Osteocyte (in vitro differentiated cells): ENCODE measurements at regions not wholly inside any gene's neighbourhood (a gene's known extent, or its start where the extent isn't known, plus 50 kb on each side); places are given as distances from the start of the nearest gene placed in this dataset.
A peak's percentile ranks its signal among the peaks of the same experiment; 100 is the strongest.

Experiments
- DNase-seq: peaks from one replicate; pipeline ENCODE4 v3.0.0; 2021; ENCODE audit warnings: mixed read lengths; ENCODE audit not compliant: unreplicated experiment; ENCODE audit errors: extremely low spot score
- H3K27ac Mint-ChIP-seq: one replicate; pipeline ENCODE4 v1.8.0; 2021; ENCODE audit warnings: mild to moderate bottlenecking, mixed read lengths; ENCODE audit not compliant: unreplicated experiment
- H3K27me3 Mint-ChIP-seq: one replicate; pipeline ENCODE4 v1.8.0; 2021; ENCODE audit warnings: mixed read lengths; ENCODE audit not compliant: unreplicated experiment
- H3K36me3 Mint-ChIP-seq: one replicate; pipeline ENCODE4 v1.8.0; 2021; ENCODE audit warnings: mixed read lengths; ENCODE audit not compliant: unreplicated experiment
- H3K4me1 Mint-ChIP-seq: one replicate; pipeline ENCODE4 v1.8.0; 2021; ENCODE audit warnings: mixed read lengths; ENCODE audit not compliant: unreplicated experiment
- H3K4me3 Mint-ChIP-seq: one replicate; pipeline ENCODE4 v1.8.0; 2021; ENCODE audit warnings: mild to moderate bottlenecking, moderate library complexity, mixed read lengths; ENCODE audit not compliant: unreplicated experiment
- H3K9me3 Mint-ChIP-seq: one replicate; pipeline ENCODE4 v1.8.0; 2021; ENCODE audit warnings: mixed read lengths; ENCODE audit not compliant: unreplicated experiment
- CTCF ChIP-seq: fragments of 200-600 bp; sonication (generic); IDR thresholded peaks from 2 replicates; pipeline ENCODE4 v1.5.0; 2021; ENCODE audit warnings: antibody characterized with exemption, mild to moderate bottlenecking, moderate library complexity

DNA sequence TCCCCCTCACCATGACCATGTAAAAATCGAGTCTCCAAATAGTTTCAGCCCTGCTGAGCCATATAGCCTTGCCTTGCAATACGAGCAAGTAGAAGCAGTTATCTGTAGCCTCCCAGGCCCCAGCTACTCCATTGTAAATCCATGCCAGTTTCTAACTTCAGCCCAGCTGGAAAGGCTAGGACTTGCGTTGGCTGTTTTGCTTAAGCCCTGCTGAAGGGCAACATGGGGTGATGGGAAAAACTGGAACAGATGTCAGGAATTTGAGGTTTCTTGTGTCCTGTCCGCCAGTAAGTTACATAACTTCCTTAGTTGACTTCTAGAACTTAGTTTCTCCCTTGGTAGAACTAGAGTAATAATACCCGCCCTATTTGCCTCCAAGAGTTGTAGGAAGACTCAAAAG lies 216.0 kb upstream of the SERP2 start:
- no peaks in the 10 kb centered on the region for H3K9me3 Mint-ChIP-seq
- no peaks in the 10 kb centered on the region for H3K27me3 Mint-ChIP-seq
- peak; percentile 15 for DNase-seq

GRCh38 chr13:44158098-44158521 lies 215.5 kb upstream of the SERP2 start:
- H3K4me1 Mint-ChIP-seq, result peaks cover 24% of the 10 kb centered on the region
- H3K9me3 Mint-ChIP-seq, result no peaks in the 10 kb centered on the region
- no peaks in the 10 kb centered on the region for H3K36me3 Mint-ChIP-seq
- peak overlapping the region; percentile 55 for H3K27ac Mint-ChIP-seq
- DNase-seq, result peak; percentile 53
- no peak overlapping the region for H3K4me3 Mint-ChIP-seq
- no peak for TF ChIP-seq CTCF
- H3K27me3 Mint-ChIP-seq, result no peaks in the 10 kb centered on the region

More for the DNA sequence above, 216.0 kb upstream of the SERP2 start:
- Mint-ChIP-seq H3K36me3 (no peaks in the 10 kb centered on the region), H3K27ac (no peak overlapping the region), H3K4me1 (peaks cover 24% of the 10 kb centered on the region), H3K4me3 (no peak overlapping the region)
- TF ChIP-seq CTCF, result no peak

GRCh38 chr13:44158881-44159632 lies 214.6 kb upstream of the SERP2 start:
- Mint-ChIP-seq H3K27ac (peak overlapping the region; percentile 55), H3K36me3 (no peaks in the 10 kb centered on the region), H3K4me1 (peaks cover 24% of the 10 kb centered on the region), H3K9me3 (no peaks in the 10 kb centered on the region), H3K27me3 (no peaks in the 10 kb centered on the region), H3K4me3 (no peak overlapping the region)
- no peak for TF ChIP-seq CTCF
- DNase-seq, result peak; percentile 57

DNA sequence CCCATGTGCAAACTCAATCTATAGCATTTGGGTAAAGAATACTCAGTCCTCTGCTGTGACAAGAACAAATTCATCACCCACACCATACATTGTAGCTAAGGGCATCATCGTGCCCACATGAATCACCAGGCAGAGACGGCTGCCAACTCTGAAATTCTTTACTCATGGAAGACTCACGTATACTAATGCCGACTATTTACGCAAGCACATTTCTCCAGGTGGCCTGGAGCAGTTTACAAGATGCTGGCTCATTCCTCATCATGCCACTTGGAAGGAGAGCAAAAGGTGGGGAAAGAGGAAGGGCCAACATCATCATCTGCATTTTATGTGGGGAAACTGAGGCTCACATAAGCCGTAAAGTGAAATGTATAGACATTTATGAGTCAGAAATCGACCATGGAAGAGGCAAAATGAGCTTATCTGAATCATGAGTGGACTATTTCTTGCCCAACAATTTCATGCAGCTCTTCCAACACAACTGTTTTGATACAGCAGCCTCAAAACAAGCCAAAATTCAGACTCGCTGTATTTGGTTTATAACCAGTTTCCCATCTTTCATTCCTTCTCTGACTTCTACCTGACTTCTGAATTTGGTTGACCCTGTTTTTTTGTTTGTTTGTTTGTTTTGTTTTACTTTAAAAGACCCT lies 213.9 kb upstream of the SERP2 start:
- no peak for TF ChIP-seq CTCF
- no peak overlapping the region for H3K4me3 Mint-ChIP-seq
- H3K27me3 Mint-ChIP-seq, result no peaks in the 10 kb centered on the region
- H3K4me1 Mint-ChIP-seq, result peaks cover 24% of the 10 kb centered on the region
- H3K27ac Mint-ChIP-seq, result no peak overlapping the region
- no peaks in the 10 kb centered on the region for H3K9me3 Mint-ChIP-seq
- no peaks in the 10 kb centered on the region for H3K36me3 Mint-ChIP-seq
- DNase-seq, result peak; percentile 23

DNA sequence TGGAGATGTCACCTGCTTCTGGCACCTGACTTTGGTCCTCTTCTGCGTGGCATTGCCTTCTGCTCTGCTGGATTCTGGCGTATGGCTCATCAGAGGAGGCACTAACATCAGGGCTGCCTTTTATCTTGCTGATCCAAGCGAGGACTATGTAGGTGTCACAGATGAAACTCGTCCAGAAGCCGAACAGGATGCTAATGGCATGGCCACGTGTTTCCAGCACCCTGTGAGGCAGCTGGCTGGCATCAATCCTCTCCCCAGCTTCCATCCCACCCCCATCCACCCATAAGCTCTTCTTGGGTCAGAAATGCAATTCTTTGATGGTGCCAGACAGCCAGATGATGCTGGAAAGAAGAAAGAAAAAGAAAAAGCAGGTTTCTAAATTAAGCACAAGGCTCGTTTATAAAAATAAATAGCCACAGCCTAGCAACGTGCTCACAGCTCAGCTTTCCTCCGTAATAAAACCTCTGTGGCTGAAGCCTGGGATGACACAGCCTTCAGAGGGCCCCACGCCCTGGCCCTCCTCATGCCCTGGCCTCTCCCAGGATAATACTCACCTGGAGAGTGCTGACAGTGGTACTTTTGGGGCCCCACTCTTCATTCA lies 212.9 kb upstream of the SERP2 start:
- H3K4me1 Mint-ChIP-seq, result peaks cover 24% of the 10 kb centered on the region
- H3K4me3 Mint-ChIP-seq, result no peak overlapping the region
- peaks cover 3% of the 10 kb centered on the region for H3K27me3 Mint-ChIP-seq
- no peak overlapping the region for H3K27ac Mint-ChIP-seq
- DNase-seq, result peak; percentile 73
- H3K9me3 Mint-ChIP-seq, result no peaks in the 10 kb centered on the region
- TF ChIP-seq CTCF, result no peak
- no peaks in the 10 kb centered on the region for H3K36me3 Mint-ChIP-seq
